ENCODE measurements at regions not wholly inside any gene's neighbourhood (a gene's known extent, or its start where the extent isn't known, plus 50 kb on each side); places are given as distances from the start of the nearest gene placed in this dataset.

- Histone ChIP-seq H3K27ac (no peak overlapping the region), H3K27me3 (ENCODE audit: insufficient read depth, low read depth) (no peaks in the 10 kb centered on the region), H2AFZ (no peak overlapping the region), H4K20me1 (ENCODE audit: insufficient read depth) (no peaks in the 10 kb centered on the region), H3F3A (ENCODE audit: insufficient read depth, low read depth) (no peaks in the 10 kb centered on the region), H3K9me2 (ENCODE audit: insufficient read depth) (no peaks in the 10 kb centered on the region; the same call in 1 of the 2 replicates), H3K4me3 (no peak overlapping the region), H3K79me2 (ENCODE audit: low read depth) (no peaks in the 10 kb centered on the region), H3K4me1 (replicated peaks; ENCODE audit: insufficient read depth) (no peaks in the 10 kb centered on the region), H3K9me3 (ENCODE audit: insufficient read depth, low read depth) (no peaks in the 10 kb centered on the region), H3K4me2 (no peak overlapping the region), H3K36me3 (ENCODE audit: low read depth) (no peaks in the 10 kb centered on the region)
- intact Hi-C loops (cut with micrococcal nuclease; ENCODE audit: unreplicated experiment) = no loop called here
- ChIA-PET CTCF (no interaction called here), POLR2A (ENCODE audit: unreplicated experiment) (no interaction called here)
- TF ChIP-seq EZH2 (IDR thresholded peaks at IDR 0.05; ENCODE audit: low read depth) = no peak
- TF ChIP-seq, protein P1, sequence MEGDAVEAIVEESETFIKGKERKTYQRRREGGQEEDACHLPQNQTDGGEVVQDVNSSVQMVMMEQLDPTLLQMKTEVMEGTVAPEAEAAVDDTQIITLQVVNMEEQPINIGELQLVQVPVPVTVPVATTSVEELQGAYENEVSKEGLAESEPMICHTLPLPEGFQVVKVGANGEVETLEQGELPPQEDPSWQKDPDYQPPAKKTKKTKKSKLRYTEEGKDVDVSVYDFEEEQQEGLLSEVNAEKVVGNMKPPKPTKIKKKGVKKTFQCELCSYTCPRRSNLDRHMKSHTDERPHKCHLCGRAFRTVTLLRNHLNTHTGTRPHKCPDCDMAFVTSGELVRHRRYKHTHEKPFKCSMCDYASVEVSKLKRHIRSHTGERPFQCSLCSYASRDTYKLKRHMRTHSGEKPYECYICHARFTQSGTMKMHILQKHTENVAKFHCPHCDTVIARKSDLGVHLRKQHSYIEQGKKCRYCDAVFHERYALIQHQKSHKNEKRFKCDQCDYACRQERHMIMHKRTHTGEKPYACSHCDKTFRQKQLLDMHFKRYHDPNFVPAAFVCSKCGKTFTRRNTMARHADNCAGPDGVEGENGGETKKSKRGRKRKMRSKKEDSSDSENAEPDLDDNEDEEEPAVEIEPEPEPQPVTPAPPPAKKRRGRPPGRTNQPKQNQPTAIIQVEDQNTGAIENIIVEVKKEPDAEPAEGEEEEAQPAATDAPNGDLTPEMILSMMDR (conservative IDR thresholded peaks at IDR 0.05) = no peak
- BruUV-seq (replicated peaks) = no TSS peak
- no peak for DNase-seq
Measured at GRCh38 chr7:32167815-32168214, 97.6 kb upstream of the PDE1C start.

DNA sequence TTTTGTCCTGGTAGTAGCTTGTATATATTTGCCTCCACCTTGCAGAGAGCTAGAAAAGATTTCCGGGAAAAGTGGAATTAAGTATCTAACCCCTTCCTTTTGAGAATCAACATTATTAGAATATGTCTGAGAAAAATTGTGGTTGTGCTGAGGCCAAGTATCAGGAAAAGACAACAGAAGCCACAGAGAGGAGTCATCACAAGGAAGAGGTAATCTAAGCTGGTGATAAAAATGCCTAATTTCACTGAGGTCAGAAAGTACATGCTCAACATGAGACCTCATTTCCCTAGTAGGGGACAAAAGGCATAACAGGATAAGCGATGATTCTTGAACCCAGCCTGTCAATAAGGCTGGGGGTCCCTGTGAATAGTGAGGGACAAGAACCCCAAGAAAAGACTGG, 97.0 kb upstream of the PDE1C start:
- intact Hi-C loops (cut with micrococcal nuclease; ENCODE audit: unreplicated experiment) = no loop called here
- CTCF ChIA-PET = no interaction called here

GRCh38 chr7:32164341-32164996, 94.3 kb upstream of the PDE1C start:
- no TSS peak for BruUV-seq (replicated peaks)
- H3K4me2 ChIP-seq = no peak overlapping the region
- ChIA-PET CTCF (no interaction called here), POLR2A (ENCODE audit: unreplicated experiment) (no interaction called here)
- intact Hi-C loops (cut with micrococcal nuclease; ENCODE audit: unreplicated experiment) = no loop called here
- H3K36me3 ChIP-seq (ENCODE audit: low read depth) = no peaks in the 10 kb centered on the region
- H3K9me2 ChIP-seq (ENCODE audit: insufficient read depth) = no peaks in the 10 kb centered on the region; the same call in 1 of the 2 replicates
- DNase-seq = no peak
- no peaks in the 10 kb centered on the region for H3K9me3 ChIP-seq (ENCODE audit: insufficient read depth, low read depth)
- no peaks in the 10 kb centered on the region for H3K4me1 ChIP-seq (replicated peaks; ENCODE audit: insufficient read depth)
- no peak overlapping the region for H3K27ac ChIP-seq
- no peaks in the 10 kb centered on the region for H3F3A ChIP-seq (ENCODE audit: insufficient read depth, low read depth)
- H3K79me2 ChIP-seq (ENCODE audit: low read depth) = no peaks in the 10 kb centered on the region
- TF ChIP-seq, protein P1 (conservative IDR thresholded peaks at IDR 0.05) = peak; percentile 55
- no peak for TF ChIP-seq EZH2 (IDR thresholded peaks at IDR 0.05; ENCODE audit: low read depth)
- no peaks in the 10 kb centered on the region for H4K20me1 ChIP-seq (ENCODE audit: insufficient read depth)
- H3K27me3 ChIP-seq (ENCODE audit: insufficient read depth, low read depth) = no peaks in the 10 kb centered on the region
- H2AFZ ChIP-seq = no peak overlapping the region
- no peak overlapping the region for H3K4me3 ChIP-seq

More for the DNA sequence above, 97.0 kb upstream of the PDE1C start:
- H3K36me3 ChIP-seq (ENCODE audit: low read depth) = no peaks in the 10 kb centered on the region
- H2AFZ ChIP-seq = no peak overlapping the region
- DNase-seq = no peak
- no TSS peak for BruUV-seq (replicated peaks)
- no peaks in the 10 kb centered on the region for H3K79me2 ChIP-seq (ENCODE audit: low read depth)
- H4K20me1 ChIP-seq (ENCODE audit: insufficient read depth) = no peaks in the 10 kb centered on the region
- H3K4me1 ChIP-seq (replicated peaks; ENCODE audit: insufficient read depth) = no peaks in the 10 kb centered on the region
- POLR2A ChIA-PET (ENCODE audit: unreplicated experiment) = no interaction called here
- H3K4me3 ChIP-seq = no peak overlapping the region
- H3K9me3 ChIP-seq (ENCODE audit: insufficient read depth, low read depth) = no peaks in the 10 kb centered on the region
- no peak overlapping the region for H3K4me2 ChIP-seq
- H3K27me3 ChIP-seq (ENCODE audit: insufficient read depth, low read depth) = no peaks in the 10 kb centered on the region
- H3K9me2 ChIP-seq (ENCODE audit: insufficient read depth) = no peaks in the 10 kb centered on the region; the same call in 1 of the 2 replicates
- H3F3A ChIP-seq (ENCODE audit: insufficient read depth, low read depth) = no peaks in the 10 kb centered on the region
- TF ChIP-seq, protein P1 (conservative IDR thresholded peaks at IDR 0.05) = no peak
- no peak for TF ChIP-seq EZH2 (IDR thresholded peaks at IDR 0.05; ENCODE audit: low read depth)
- H3K27ac ChIP-seq = no peak overlapping the region
